Stimulated activated effector memory CD8-positive, alpha-beta T cell treated with anti-CD3 and anti-CD28 coated beads, Interleukin-12 subunit alpha, Interleukin-12 subunit beta, amount 100 ng/mL, for 72 hours (primary cell): ENCODE measurements at regions not wholly inside any gene's neighbourhood (a gene's known extent, or its start where the extent isn't known, plus 50 kb on each side); places are given as distances from the start of the nearest gene placed in this dataset.

ENCODE experiments used
- ATAC-seq: fragments of 150-1000 bp; cut with Tn5 transposase; 2 replicates; pipeline ENCODE4 v1.10.0; 2021
- DNase-seq, 2 donors: peaks; one replicate each; pipeline ENCODE4 v3.0.0; 2021 to 2022; ENCODE audit warnings: low spot score in 2 of 2
- H3K27ac Mint-ChIP-seq: one replicate; pipeline ENCODE4 v1.8.0; 2022; ENCODE audit warnings: mild to moderate bottlenecking, mixed read lengths
- H3K36me3 Mint-ChIP-seq: one replicate; pipeline ENCODE4 v1.8.0; 2022; ENCODE audit warnings: mild to moderate bottlenecking, mixed read lengths
- H3K4me1 Mint-ChIP-seq: one replicate; pipeline ENCODE4 v1.8.0; 2022; ENCODE audit warnings: mixed read lengths
- H3K4me3 Mint-ChIP-seq: one replicate; pipeline ENCODE4 v1.8.0; 2022; ENCODE audit warnings: mild to moderate bottlenecking, mixed read lengths
- H3K9me3 Mint-ChIP-seq: one replicate; pipeline ENCODE4 v1.8.0; 2022; ENCODE audit warnings: mixed read lengths

- no peak for DNase-seq
- Mint-ChIP-seq H3K4me3 (no peak overlapping the region), H3K27ac (no peak overlapping the region)
Measured at GRCh38 chr20:39424962-39425678, 463.0 kb downstream of the DHX35 start.

DNA sequence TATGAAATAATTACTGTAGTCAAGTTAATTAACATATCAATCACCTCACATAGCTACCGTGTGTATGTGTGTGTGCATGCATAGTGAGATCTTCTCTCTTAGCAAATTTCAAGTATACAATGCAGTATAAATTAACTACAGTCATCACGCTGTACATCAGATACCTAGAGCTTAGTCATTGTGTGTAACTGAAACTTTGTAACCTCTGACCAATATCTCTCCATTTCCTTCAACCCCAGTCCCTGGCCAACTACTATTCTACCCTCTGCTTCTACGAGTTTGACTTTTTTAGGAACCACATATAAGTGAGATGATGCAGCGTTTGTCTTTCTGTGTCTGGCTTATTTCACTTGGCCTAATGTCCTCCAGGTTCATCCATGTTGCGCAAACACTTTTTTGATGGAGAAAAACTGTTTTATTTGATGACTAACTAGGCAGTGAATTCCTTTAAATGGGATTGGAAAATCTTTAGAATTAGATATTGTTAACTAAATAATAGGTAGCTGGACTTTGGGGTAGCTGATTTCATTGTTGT is 459.5 kb downstream of the DHX35 start:
- ATAC-seq (no peak), DNase-seq (no peak)
- Mint-ChIP-seq H3K27ac (no peak overlapping the region), H3K4me1 (no peaks in the 10 kb centered on the region), H3K9me3 (no peaks in the 10 kb centered on the region), H3K4me3 (no peak overlapping the region), H3K36me3 (no peaks in the 10 kb centered on the region)

More at GRCh38 chr20:39424962-39425678, 463.0 kb downstream of the DHX35 start:
- no peak for ATAC-seq
- Mint-ChIP-seq H3K4me1 (no peaks in the 10 kb centered on the region), H3K9me3 (no peaks in the 10 kb centered on the region), H3K36me3 (no peaks in the 10 kb centered on the region)

GRCh38 chr20:39412091-39412490 is 449.9 kb downstream of the DHX35 start:
- Mint-ChIP-seq H3K4me3 (no peak overlapping the region), H3K27ac (no peak overlapping the region), H3K4me1 (no peaks in the 10 kb centered on the region), H3K9me3 (no peaks in the 10 kb centered on the region), H3K36me3 (no peaks in the 10 kb centered on the region)
- DNase-seq (no peak), ATAC-seq (no peak)

- ATAC-seq = no peak
- Mint-ChIP-seq H3K4me3 (no peak overlapping the region), H3K36me3 (no peaks in the 10 kb centered on the region), H3K4me1 (no peaks in the 10 kb centered on the region), H3K27ac (no peak overlapping the region), H3K9me3 (no peaks in the 10 kb centered on the region)
- DNase-seq = no peak
Measured at GRCh38 chr20:39399463-39399862, 437.3 kb downstream of the DHX35 start.

DNA sequence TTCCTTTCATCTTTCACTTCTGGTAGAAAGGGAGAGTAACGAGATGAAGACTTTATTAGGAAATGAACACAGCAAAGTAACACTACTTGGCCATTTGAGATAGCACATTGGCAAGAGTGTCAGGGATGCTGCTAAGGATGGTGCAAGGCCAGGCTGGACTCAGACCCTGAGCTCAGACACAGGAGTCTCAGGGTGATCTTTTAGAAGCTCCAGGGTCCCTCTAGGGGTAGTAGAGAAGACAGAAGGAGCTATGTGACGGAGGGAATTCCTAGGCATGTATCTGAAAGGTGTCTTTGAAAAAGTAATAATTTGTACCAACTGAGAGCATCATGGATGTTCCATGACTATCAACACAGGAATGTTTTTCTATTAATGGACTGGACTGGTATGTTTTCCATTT is 436.5 kb downstream of the DHX35 start:
- DNase-seq (no peak), ATAC-seq (no peak)
- H3K4me3 Mint-ChIP-seq = no peak overlapping the region
- no peaks in the 10 kb centered on the region for H3K9me3 Mint-ChIP-seq
- no peaks in the 10 kb centered on the region for H3K4me1 Mint-ChIP-seq
- H3K36me3 Mint-ChIP-seq = no peaks in the 10 kb centered on the region
- H3K27ac Mint-ChIP-seq = no peak overlapping the region

DNA sequence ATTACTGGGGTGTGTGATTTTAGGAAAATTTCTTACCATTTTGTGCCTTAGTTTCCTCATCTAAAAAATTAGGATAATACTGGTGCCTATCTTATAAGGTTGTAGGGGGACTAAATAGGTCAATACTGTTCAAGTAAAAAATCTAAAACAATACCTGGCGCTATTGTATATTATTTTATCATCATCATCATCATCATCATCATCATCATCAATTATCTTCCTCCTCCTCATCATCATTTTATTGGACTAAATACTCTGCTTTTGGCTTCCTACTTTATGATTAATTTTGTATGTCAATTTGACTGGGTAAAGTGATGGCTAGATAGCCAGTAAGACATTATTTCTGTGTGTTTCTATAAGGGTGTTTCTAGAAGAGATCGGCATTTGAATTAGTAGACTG is 435.5 kb downstream of the DHX35 start:
- ATAC-seq (no peak), DNase-seq (no peak)
- Mint-ChIP-seq H3K9me3 (no peaks in the 10 kb centered on the region), H3K4me3 (no peak overlapping the region), H3K27ac (no peak overlapping the region), H3K4me1 (no peaks in the 10 kb centered on the region), H3K36me3 (no peaks in the 10 kb centered on the region)

GRCh38 chr20:39395478-39396291 is 433.5 kb downstream of the DHX35 start:
- no peak for DNase-seq
- no peaks in the 10 kb centered on the region for H3K4me1 Mint-ChIP-seq
- ATAC-seq = no peak
- no peak overlapping the region for H3K27ac Mint-ChIP-seq
- H3K36me3 Mint-ChIP-seq = no peaks in the 10 kb centered on the region
- no peaks in the 10 kb centered on the region for H3K9me3 Mint-ChIP-seq
- H3K4me3 Mint-ChIP-seq = no peak overlapping the region

DNA sequence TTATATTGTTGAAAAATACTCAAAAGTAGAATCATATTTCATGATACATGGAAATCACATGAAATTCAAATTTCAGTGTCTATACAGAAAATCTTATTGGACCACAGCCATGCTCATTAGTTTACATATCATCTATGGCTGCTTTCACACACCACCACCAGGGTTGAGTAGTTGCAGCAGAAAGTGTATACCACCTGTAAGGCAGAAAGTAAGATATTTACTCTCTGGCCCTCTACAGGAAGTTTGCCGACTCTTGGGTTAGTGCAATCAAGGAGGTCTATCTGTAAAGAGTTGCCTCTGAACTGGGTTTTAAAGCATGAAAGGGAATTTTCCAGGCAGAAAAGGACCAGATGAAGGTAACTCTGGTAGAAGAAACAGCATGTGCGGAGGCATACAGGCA is 432.3 kb downstream of the DHX35 start:
- Mint-ChIP-seq H3K4me3 (no peak overlapping the region), H3K4me1 (no peaks in the 10 kb centered on the region), H3K36me3 (no peaks in the 10 kb centered on the region), H3K9me3 (no peaks in the 10 kb centered on the region), H3K27ac (no peak overlapping the region)
- DNase-seq = no peak
- no peak for ATAC-seq

DNA sequence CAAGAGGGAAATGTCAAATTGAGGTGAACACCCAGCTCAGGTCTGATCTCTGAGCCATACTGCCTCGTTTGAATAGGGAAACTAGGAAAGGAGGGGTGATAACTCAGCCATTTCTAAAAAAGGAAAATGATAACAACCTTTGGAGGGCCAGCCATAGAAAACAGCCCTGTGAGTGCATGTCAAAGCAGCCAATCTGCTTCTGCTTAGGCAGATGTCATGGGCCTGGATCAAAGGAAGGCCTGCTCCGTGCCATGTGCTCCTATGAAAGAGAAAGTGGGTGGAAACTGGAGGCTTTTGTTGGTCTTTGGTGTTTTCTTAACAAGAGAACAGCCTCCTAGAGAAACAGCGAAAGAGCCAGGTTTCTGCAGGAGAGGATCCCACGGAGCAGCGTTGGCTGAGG is 428.0 kb downstream of the DHX35 start:
- DNase-seq = no peak
- no peaks in the 10 kb centered on the region for H3K4me1 Mint-ChIP-seq
- no peak overlapping the region for H3K27ac Mint-ChIP-seq
- H3K36me3 Mint-ChIP-seq = no peaks in the 10 kb centered on the region
- ATAC-seq = no peak
- no peak overlapping the region for H3K4me3 Mint-ChIP-seq
- H3K9me3 Mint-ChIP-seq = no peaks in the 10 kb centered on the region

DNA sequence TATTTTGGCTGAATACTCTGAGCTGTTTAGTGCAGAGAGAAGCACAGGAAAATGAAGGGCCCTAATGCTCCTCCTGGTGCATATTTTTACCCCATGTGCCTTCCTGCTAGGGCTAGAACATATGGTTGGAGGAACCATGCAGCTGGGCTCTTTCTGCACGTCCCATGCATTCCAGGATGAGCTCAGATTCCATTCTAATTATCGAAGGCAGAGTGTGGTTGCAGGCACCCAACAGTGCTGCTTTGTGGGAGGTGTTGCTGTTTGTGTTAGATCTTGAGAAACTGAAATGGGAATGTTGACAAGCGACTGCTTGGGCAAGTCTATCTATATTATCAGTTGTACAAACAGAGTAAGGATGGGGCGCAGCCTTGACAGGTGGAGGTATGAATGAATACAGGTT is 419.5 kb downstream of the DHX35 start:
- no peaks in the 10 kb centered on the region for H3K36me3 Mint-ChIP-seq
- peaks cover 2% of the 10 kb centered on the region for H3K9me3 Mint-ChIP-seq
- H3K4me1 Mint-ChIP-seq = no peaks in the 10 kb centered on the region
- H3K27ac Mint-ChIP-seq = no peak overlapping the region
- no peak overlapping the region for H3K4me3 Mint-ChIP-seq
- ATAC-seq = no peak
- DNase-seq = no peak

GRCh38 chr20:39378776-39379175 is 416.6 kb downstream of the DHX35 start:
- H3K27ac Mint-ChIP-seq = no peak overlapping the region
- no peak for ATAC-seq
- no peak overlapping the region for H3K4me3 Mint-ChIP-seq
- H3K36me3 Mint-ChIP-seq = no peaks in the 10 kb centered on the region
- no peak for DNase-seq
- H3K4me1 Mint-ChIP-seq = no peaks in the 10 kb centered on the region
- H3K9me3 Mint-ChIP-seq = peaks cover 4% of the 10 kb centered on the region

DNA sequence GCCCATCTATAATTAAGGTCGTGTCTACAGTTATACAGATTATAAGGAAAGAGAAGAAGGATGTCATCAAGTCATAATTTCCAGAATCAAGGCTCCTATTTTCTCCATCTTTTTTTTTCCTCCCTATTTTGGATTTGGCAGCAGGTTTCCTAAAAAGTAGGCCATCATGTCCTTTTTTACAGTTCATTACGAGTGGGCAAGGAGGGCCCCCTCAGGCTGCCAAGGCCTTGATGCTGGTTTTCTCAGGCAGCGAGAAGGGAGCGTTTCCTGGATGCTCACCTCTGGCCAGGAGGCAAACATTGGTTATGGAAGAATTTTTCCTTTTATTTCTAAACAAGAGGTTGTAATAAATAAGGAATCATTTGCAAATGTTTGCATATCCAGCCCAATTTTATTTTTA is 414.6 kb downstream of the DHX35 start:
- H3K4me1 Mint-ChIP-seq = no peaks in the 10 kb centered on the region
- H3K27ac Mint-ChIP-seq = no peak overlapping the region
- H3K4me3 Mint-ChIP-seq = no peak overlapping the region
- ATAC-seq (no peak), DNase-seq (no peak)
- H3K9me3 Mint-ChIP-seq = peaks cover 4% of the 10 kb centered on the region
- no peaks in the 10 kb centered on the region for H3K36me3 Mint-ChIP-seq

DNA sequence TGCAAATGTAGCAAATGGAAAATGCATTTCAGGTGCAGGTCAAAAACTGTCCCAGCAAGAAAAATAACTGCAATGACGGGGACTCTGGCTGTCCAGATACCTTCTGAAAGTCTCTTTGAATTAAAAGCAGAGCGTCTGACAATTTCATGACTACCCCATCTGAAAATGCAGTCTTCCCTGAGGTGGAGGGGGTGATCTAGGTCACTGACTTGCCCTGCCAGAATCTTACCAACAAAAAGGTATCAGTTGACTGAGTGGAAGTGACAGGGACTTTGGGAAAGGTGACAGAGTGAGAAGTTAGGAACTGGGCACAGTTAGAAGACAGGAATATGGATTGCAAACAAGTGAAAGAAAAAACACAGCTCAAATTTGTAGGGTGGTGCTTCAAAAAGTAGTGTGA is 402.2 kb downstream of the DHX35 start:
- H3K27ac Mint-ChIP-seq = no peak overlapping the region
- H3K9me3 Mint-ChIP-seq = peaks cover 7% of the 10 kb centered on the region
- H3K36me3 Mint-ChIP-seq = no peaks in the 10 kb centered on the region
- ATAC-seq (no peak), DNase-seq (no peak)
- H3K4me1 Mint-ChIP-seq = no peaks in the 10 kb centered on the region
- H3K4me3 Mint-ChIP-seq = no peak overlapping the region

DNA sequence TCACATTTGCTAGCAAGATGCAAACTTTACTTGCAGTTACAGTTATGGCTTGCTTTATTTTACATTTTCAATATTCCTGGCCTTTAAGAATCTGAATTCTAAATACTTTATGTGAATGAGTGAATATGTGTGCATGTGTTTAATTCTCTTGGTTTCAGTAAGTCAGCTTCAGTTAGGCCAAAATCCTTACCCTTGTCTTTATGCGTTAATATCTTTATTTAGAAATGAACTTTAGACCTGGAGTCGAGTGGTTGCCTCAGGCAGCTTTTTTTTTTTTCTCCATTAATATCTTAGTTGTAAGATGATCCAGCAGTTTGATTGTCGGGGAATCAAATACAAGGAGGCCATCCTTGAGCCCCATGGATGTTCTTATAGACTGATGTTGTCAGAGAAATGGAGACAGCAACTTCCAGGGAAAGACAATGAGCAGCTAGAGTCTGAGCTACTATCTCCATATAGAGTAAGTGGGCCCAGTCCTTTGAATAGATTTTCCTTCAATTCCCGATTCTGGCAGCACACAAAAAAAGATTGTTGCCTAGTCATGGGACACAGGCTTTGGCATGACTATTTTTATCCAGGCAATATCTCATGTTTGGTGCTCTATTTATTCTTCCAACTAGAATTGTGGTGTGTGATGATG is 398.0 kb downstream of the DHX35 start:
- ATAC-seq (no peak), DNase-seq (no peak)
- Mint-ChIP-seq H3K36me3 (no peaks in the 10 kb centered on the region), H3K9me3 (no peaks in the 10 kb centered on the region), H3K4me3 (no peak overlapping the region), H3K4me1 (no peaks in the 10 kb centered on the region), H3K27ac (no peak overlapping the region)

DNA sequence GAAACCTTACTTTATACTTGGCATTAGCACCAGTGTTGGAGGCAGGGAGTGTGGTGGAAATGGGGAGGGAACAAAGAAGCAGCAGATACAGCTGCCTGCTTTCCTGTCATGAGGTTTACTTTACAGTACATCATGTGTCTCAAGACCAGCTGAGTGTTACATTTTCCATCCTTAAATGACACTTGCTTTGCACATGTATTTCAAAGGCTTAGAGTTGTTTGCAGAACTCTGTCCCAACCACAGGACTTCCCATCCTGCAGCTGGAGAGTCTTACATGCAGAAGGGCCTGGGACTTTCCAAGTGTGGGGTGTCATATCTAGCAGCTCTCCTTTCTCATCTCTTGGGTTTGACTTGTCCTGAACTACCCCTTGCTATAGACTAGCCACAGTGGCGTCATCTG is 395.9 kb downstream of the DHX35 start:
- no peak for DNase-seq
- Mint-ChIP-seq H3K4me1 (no peaks in the 10 kb centered on the region), H3K36me3 (no peaks in the 10 kb centered on the region), H3K27ac (no peak overlapping the region), H3K4me3 (no peak overlapping the region), H3K9me3 (no peaks in the 10 kb centered on the region)
- no peak for ATAC-seq

DNA sequence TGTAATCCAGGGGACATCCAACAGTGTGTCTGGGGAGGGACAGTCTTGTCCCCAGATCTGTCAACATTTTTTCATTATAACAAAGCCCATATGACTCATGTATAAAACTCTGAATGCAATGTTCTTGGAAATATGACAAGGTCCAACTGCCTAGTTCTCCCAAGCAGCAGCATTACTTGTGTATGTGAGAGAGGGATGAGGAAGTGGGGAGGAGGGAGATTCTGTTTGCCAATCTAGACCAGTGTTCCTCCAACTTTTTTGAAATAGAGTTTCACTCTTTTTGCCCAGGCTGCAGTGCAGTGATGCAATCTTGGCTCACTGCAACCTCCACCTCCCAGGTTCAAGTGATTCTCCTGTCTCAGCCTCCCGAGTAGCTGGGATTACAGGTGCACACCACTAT is 394.8 kb downstream of the DHX35 start:
- H3K36me3 Mint-ChIP-seq = no peaks in the 10 kb centered on the region
- no peak for DNase-seq
- no peaks in the 10 kb centered on the region for H3K4me1 Mint-ChIP-seq
- no peaks in the 10 kb centered on the region for H3K9me3 Mint-ChIP-seq
- H3K4me3 Mint-ChIP-seq = no peak overlapping the region
- ATAC-seq = no peak
- H3K27ac Mint-ChIP-seq = no peak overlapping the region
